Coronary artery (tissue), 2 donors: ENCODE measurements at regions not wholly inside any gene's neighbourhood (a gene's known extent, or its start where the extent isn't known, plus 50 kb on each side); places are given as distances from the start of the nearest gene placed in this dataset.

Source experiments
- DNase-seq: peaks from one replicate; pipeline ENCODE4 v3.0.0-alpha.2; 2017; ENCODE audit warnings: low spot score
- H3K27ac ChIP-seq, 2 donors: fragments of 200-600 bp; sonication (generic); one replicate each; pipeline ENCODE4 v1.5.1; 2016 to 2019
- H3K4me3 ChIP-seq: fragments of 200-600 bp; sonication (generic); 2 replicates; pipeline ENCODE4 v1.5.1; 2016; ENCODE audit warnings: mild to moderate bottlenecking, moderate library complexity
- TF ChIP-seq, protein P1 (sequence below): fragments of 200-600 bp; sonication (generic); IDR thresholded peaks from one replicate; pipeline ENCODE4 v1.5.1; 2019; ENCODE audit warnings: antibody characterized with exemption

GRCh38 chr5:61878471-61878870 is 427.5 kb upstream of the KIF2A start:
- no peak for DNase-seq
- no peak overlapping the region for H3K4me3 ChIP-seq
- TF ChIP-seq, protein P1, sequence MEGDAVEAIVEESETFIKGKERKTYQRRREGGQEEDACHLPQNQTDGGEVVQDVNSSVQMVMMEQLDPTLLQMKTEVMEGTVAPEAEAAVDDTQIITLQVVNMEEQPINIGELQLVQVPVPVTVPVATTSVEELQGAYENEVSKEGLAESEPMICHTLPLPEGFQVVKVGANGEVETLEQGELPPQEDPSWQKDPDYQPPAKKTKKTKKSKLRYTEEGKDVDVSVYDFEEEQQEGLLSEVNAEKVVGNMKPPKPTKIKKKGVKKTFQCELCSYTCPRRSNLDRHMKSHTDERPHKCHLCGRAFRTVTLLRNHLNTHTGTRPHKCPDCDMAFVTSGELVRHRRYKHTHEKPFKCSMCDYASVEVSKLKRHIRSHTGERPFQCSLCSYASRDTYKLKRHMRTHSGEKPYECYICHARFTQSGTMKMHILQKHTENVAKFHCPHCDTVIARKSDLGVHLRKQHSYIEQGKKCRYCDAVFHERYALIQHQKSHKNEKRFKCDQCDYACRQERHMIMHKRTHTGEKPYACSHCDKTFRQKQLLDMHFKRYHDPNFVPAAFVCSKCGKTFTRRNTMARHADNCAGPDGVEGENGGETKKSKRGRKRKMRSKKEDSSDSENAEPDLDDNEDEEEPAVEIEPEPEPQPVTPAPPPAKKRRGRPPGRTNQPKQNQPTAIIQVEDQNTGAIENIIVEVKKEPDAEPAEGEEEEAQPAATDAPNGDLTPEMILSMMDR, result no peak
- no peak overlapping the region for H3K27ac ChIP-seq

- Histone ChIP-seq H3K27ac (no peak overlapping the region), H3K4me3 (no peak overlapping the region)
- TF ChIP-seq, protein P1, result no peak
- DNase-seq, result no peak
Observed at GRCh38 chr5:61881821-61882487, 424.1 kb upstream of the KIF2A start.

DNA sequence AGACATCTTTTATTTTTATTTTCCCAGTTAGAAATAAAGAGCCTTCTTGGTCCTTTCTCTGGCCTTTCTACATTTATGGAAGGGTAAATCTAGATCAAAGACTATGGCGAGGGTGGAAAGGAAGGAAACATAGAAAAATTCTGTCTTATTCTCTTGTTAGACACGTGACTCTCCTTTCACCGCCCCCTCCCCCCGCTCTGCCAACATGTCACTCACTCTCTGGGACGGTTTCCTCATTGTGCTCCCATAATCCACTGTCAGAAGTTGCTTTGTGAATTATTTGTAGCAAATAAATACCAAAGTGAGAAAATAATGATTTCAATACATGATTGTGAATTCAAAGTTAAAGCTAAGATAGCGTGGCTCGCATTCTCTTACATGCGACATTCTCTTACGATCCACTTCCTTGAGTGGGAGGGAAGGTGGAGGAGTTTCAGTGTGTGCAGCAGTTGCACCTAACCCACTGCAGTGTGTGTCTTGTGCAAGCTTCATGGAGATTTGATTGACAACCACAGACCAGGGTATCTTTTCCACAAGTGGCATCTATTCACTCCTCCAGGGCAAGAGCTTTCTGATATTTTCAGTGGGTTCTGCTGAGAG is 423.0 kb upstream of the KIF2A start:
- DNase-seq, result no peak

GRCh38 chr5:61884252-61884855 is 421.7 kb upstream of the KIF2A start:
- Histone ChIP-seq H3K27ac (no peak overlapping the region), H3K4me3 (no peak overlapping the region)
- TF ChIP-seq, protein P1, result no peak
- DNase-seq, result no peak

More for the DNA sequence above, 423.0 kb upstream of the KIF2A start:
- TF ChIP-seq, protein P1, result no peak
- Histone ChIP-seq H3K27ac (no peak overlapping the region), H3K4me3 (no peak overlapping the region)

DNA sequence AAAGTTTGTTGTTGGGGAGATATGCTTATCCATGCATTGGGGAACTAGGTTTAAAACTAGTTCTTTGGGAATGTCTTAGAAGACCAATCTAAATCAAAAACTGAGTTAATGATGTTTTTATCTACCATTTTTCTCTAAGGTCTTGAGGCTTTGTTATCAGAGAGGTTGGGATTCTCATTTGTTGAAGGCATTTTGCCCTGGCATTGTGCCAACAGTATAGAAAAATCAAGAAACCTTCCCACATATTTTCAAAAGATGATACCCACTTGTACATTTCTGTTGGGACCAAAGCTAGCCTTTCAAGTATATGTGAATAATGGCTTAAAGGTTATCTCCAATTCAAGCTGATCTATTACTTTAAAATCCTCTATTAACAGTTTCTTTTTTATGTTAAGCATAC is 419.8 kb upstream of the KIF2A start:
- TF ChIP-seq, protein P1, result no peak

GRCh38 chr5:61887271-61887670 is 418.7 kb upstream of the KIF2A start:
- TF ChIP-seq, protein P1, result no peak
- no peak for DNase-seq
- Histone ChIP-seq H3K27ac (no peak overlapping the region), H3K4me3 (no peak overlapping the region)

More for the DNA sequence above, 419.8 kb upstream of the KIF2A start:
- no peak overlapping the region for H3K4me3 ChIP-seq
- no peak for DNase-seq
- no peak overlapping the region for H3K27ac ChIP-seq

- TF ChIP-seq, protein P1, result no peak
- Histone ChIP-seq H3K4me3 (no peak overlapping the region), H3K27ac (no peak overlapping the region)
- DNase-seq, result no peak
Observed at GRCh38 chr5:61894046-61894445, 412.0 kb upstream of the KIF2A start.
